Mesenchymal stem cell (in vitro differentiated cells and primary cell): ENCODE measurements at regions not wholly inside any gene's neighbourhood (a gene's known extent, or its start where the extent isn't known, plus 50 kb on each side); places are given as distances from the start of the nearest gene placed in this dataset.

Experiments used
- DNase-seq: peaks from one replicate; pipeline ENCODE4 v3.0.0-alpha.2; 2013
- H2AFZ ChIP-seq: one replicate; pipeline ENCODE4 v1.6.1; 2013; ENCODE audit warnings: low read depth, mild to moderate bottlenecking, control low read depth, inconsistent platforms, low read length, moderate library complexity
- H2AK5ac ChIP-seq: 2 replicates; pipeline ENCODE4 v1.6.1; 2013; ENCODE audit warnings: low read length, moderate library complexity, mild to moderate bottlenecking, inconsistent platforms; ENCODE audit not compliant: severe bottlenecking
- H2BK120ac ChIP-seq: one replicate; pipeline ENCODE4 v1.6.1; 2013; ENCODE audit warnings: low read depth, mild to moderate bottlenecking, inconsistent platforms, low read length, moderate library complexity
- H2BK12ac ChIP-seq, 2 experiments: one replicate each; pipeline ENCODE4 v1.6.1; 2013; ENCODE audit warnings: inconsistent platforms in 2 of 2, low read length in 2 of 2, mild to moderate bottlenecking in 2 of 2, moderate library complexity in 2 of 2, control low read depth in 1 of 2
- H2BK15ac ChIP-seq: one replicate; pipeline ENCODE4 v1.6.1; 2013; ENCODE audit warnings: mild to moderate bottlenecking, low read depth, inconsistent platforms; ENCODE audit not compliant: poor library complexity, severe bottlenecking
- H2BK5ac ChIP-seq: 2 replicates; pipeline ENCODE4 v1.6.1; 2013; ENCODE audit warnings: low read depth, mild to moderate bottlenecking, low read length, control low read depth, inconsistent platforms; ENCODE audit not compliant: poor library complexity, severe bottlenecking
- H3K14ac ChIP-seq, 2 experiments: one replicate each; pipeline ENCODE4 v1.6.1; 2013; ENCODE audit warnings: inconsistent platforms in 2 of 2, low read length in 2 of 2, control low read depth in 1 of 2, mild to moderate bottlenecking in 1 of 2, moderate library complexity in 1 of 2
- H3K18ac ChIP-seq, 2 experiments: one replicate each; pipeline ENCODE4 v1.6.1; 2013; ENCODE audit warnings: inconsistent platforms in 2 of 2, low read length in 2 of 2, control low read depth in 1 of 2, low read depth in 1 of 2, mild to moderate bottlenecking in 1 of 2
- H3K23ac ChIP-seq, 2 experiments: one replicate each; pipeline ENCODE4 v1.6.1; 2013; ENCODE audit warnings: inconsistent platforms in 2 of 2, low read length in 2 of 2, mild to moderate bottlenecking in 2 of 2, moderate library complexity in 2 of 2, control low read depth in 1 of 2
- H3K27ac ChIP-seq: 2 replicates; pipeline ENCODE4 v1.5.1; 2013; ENCODE audit warnings: mild to moderate bottlenecking, moderate library complexity, low read length, control low read depth, inconsistent platforms; ENCODE audit not compliant: poor library complexity, severe bottlenecking
- H3K27me3 ChIP-seq, 2 experiments: 2 replicates each; pipeline versions ENCODE4 v1.6.1 to v1.7.0; 2013; ENCODE audit warnings: low read length in 2 of 2, mild to moderate bottlenecking in 2 of 2, moderate library complexity in 2 of 2, control low read depth in 1 of 2, inconsistent platforms in 1 of 2; ENCODE audit not compliant: control insufficient read depth in 1 of 2, insufficient read depth in 1 of 2
- H3K36me3 ChIP-seq, 2 experiments: 2 replicates each; pipeline versions ENCODE4 v1.6.1 to v1.7.0; 2013; ENCODE audit warnings: low read length in 2 of 2, control low read depth in 1 of 2, inconsistent platforms in 1 of 2, low read depth in 1 of 2, mild to moderate bottlenecking in 1 of 2; ENCODE audit not compliant: insufficient read depth in 2 of 2, control insufficient read depth in 1 of 2
- H3K4ac ChIP-seq, 2 experiments: one replicate each; pipeline ENCODE4 v1.6.1; 2013; ENCODE audit warnings: inconsistent platforms in 2 of 2, low read length in 2 of 2, mild to moderate bottlenecking in 2 of 2, moderate library complexity in 2 of 2, control low read depth in 1 of 2, low read depth in 1 of 2
- H3K4me1 ChIP-seq: 2 replicates; pipeline ENCODE4 v1.6.1; 2013; ENCODE audit warnings: low read depth, low read length, control low read depth; ENCODE audit not compliant: control insufficient read depth, insufficient read depth
- H3K4me2 ChIP-seq: 2 replicates; pipeline ENCODE4 v1.6.1; 2013; ENCODE audit warnings: low read length, mild to moderate bottlenecking, inconsistent platforms; ENCODE audit not compliant: poor library complexity, severe bottlenecking
- H3K4me3 ChIP-seq, 2 experiments: 2 replicates each; pipeline versions ENCODE4 v1.5.1 to v1.7.0; 2013; ENCODE audit warnings: low read length in 2 of 2, mild to moderate bottlenecking in 2 of 2, control low read depth in 1 of 2, low read depth in 1 of 2; ENCODE audit not compliant: insufficient read depth in 1 of 2
- H3K79me1 ChIP-seq: replicated peaks from 2 replicates; pipeline ENCODE4 v1.6.1; 2013; ENCODE audit warnings: mild to moderate bottlenecking, control low read depth, low read length, inconsistent platforms; ENCODE audit not compliant: poor library complexity, severe bottlenecking
- H3K9ac ChIP-seq: 2 replicates; pipeline ENCODE4 v1.7.0; 2013; ENCODE audit warnings: mild to moderate bottlenecking, low read length, moderate library complexity
- H3K9me3 ChIP-seq: 2 replicates; pipeline ENCODE4 v1.7.0; 2013; ENCODE audit warnings: mild to moderate bottlenecking, low read length; ENCODE audit not compliant: control insufficient read depth
- H4K8ac ChIP-seq: one replicate; pipeline ENCODE4 v1.6.1; 2013; ENCODE audit warnings: inconsistent platforms, mild to moderate bottlenecking, low read length, moderate library complexity
- H4K91ac ChIP-seq: one replicate; pipeline ENCODE4 v1.6.1; 2013; ENCODE audit warnings: mild to moderate bottlenecking, low read length, inconsistent platforms
- WGBS: methylation state at CpG from one replicate; pipeline ENCODE4 v1.1.7; 2013; ENCODE audit warnings: mixed read lengths; 5-methylcytosine and 5-hydroxymethylcytosine counted together

- H3K9me3 ChIP-seq: no peaks in the 10 kb centered on the region
- H2BK5ac ChIP-seq: no peak overlapping the region
- H3K9ac ChIP-seq: no peak overlapping the region
- H2BK15ac ChIP-seq: no peak overlapping the region
- no peaks in the 10 kb centered on the region for H3K79me1 ChIP-seq
- no peak overlapping the region for H2AFZ ChIP-seq
- H2AK5ac ChIP-seq: no peak overlapping the region
- 98% methylated on average over 2 of the region's 2 CpGs for WGBS
- H3K4ac ChIP-seq: no peak overlapping the region
- H2BK12ac ChIP-seq: no peak overlapping the region
- no peak overlapping the region for H3K4me3 ChIP-seq
- H4K91ac ChIP-seq: no peak overlapping the region
- no peak overlapping the region for H3K23ac ChIP-seq
- no peaks in the 10 kb centered on the region for H3K27me3 ChIP-seq
- no peaks in the 10 kb centered on the region for H3K36me3 ChIP-seq
- no peak overlapping the region for H4K8ac ChIP-seq
- no peak overlapping the region for H2BK120ac ChIP-seq
- H3K18ac ChIP-seq: no peak overlapping the region
- no peak overlapping the region for H3K27ac ChIP-seq
- no peak overlapping the region for H3K4me2 ChIP-seq
- no peaks in the 10 kb centered on the region for H3K4me1 ChIP-seq
- H3K14ac ChIP-seq: no peak overlapping the region
- DNase-seq: no peak
These were observed 436.8 kb downstream of the OMA1 start for GRCh38 chr1:58109646-58110200.

GRCh38 chr1:58108783-58109182, 437.7 kb downstream of the OMA1 start:
- no peaks in the 10 kb centered on the region for H3K9me3 ChIP-seq
- H3K18ac ChIP-seq: no peak overlapping the region
- H4K8ac ChIP-seq: no peak overlapping the region
- H3K27me3 ChIP-seq: no peaks in the 10 kb centered on the region
- H2BK120ac ChIP-seq: no peak overlapping the region
- no peaks in the 10 kb centered on the region for H3K79me1 ChIP-seq
- no peaks in the 10 kb centered on the region for H3K4me1 ChIP-seq
- H3K14ac ChIP-seq: no peak overlapping the region
- H2BK5ac ChIP-seq: no peak overlapping the region
- H2AFZ ChIP-seq: no peak overlapping the region
- H2BK12ac ChIP-seq: no peak overlapping the region
- H3K36me3 ChIP-seq: no peaks in the 10 kb centered on the region
- DNase-seq: no peak
- H2AK5ac ChIP-seq: no peak overlapping the region
- no peak overlapping the region for H4K91ac ChIP-seq
- no peak overlapping the region for H2BK15ac ChIP-seq
- no peak overlapping the region for H3K4ac ChIP-seq
- no peak overlapping the region for H3K9ac ChIP-seq
- H3K23ac ChIP-seq: no peak overlapping the region
- no peak overlapping the region for H3K4me3 ChIP-seq
- WGBS: 57% methylated on average over 1 of the region's 2 CpGs
- H3K27ac ChIP-seq: no peak overlapping the region
- H3K4me2 ChIP-seq: no peak overlapping the region

GRCh38 chr1:58107943-58108342, 438.6 kb downstream of the OMA1 start:
- Histone ChIP-seq H4K91ac (no peak overlapping the region), H3K27ac (no peak overlapping the region), H3K79me1 (no peaks in the 10 kb centered on the region), H3K18ac (no peak overlapping the region), H3K27me3 (no peaks in the 10 kb centered on the region), H3K14ac (no peak overlapping the region), H3K9me3 (no peaks in the 10 kb centered on the region), H4K8ac (no peak overlapping the region), H2BK15ac (no peak overlapping the region), H3K4me3 (no peak overlapping the region), H3K36me3 (no peaks in the 10 kb centered on the region), H2AK5ac (no peak overlapping the region), H2BK12ac (no peak overlapping the region), H2BK5ac (no peak overlapping the region), H2BK120ac (no peak overlapping the region), H3K4ac (no peak overlapping the region), H3K4me2 (no peak overlapping the region), H3K23ac (no peak overlapping the region), H3K4me1 (no peaks in the 10 kb centered on the region), H2AFZ (no peak overlapping the region), H3K9ac (no peak overlapping the region)
- no peak for DNase-seq
- WGBS: 100% methylated on average over 1 of the region's 1 CpG

- H2BK15ac ChIP-seq: no peak overlapping the region
- WGBS: 46% methylated on average over 4 of the region's 4 CpGs
- no peaks in the 10 kb centered on the region for H3K4me1 ChIP-seq
- H2BK5ac ChIP-seq: no peak overlapping the region
- DNase-seq: no peak
- no peak overlapping the region for H2BK12ac ChIP-seq
- no peak overlapping the region for H4K8ac ChIP-seq
- H3K9ac ChIP-seq: no peak overlapping the region
- no peaks in the 10 kb centered on the region for H3K27me3 ChIP-seq
- H3K18ac ChIP-seq: no peak overlapping the region
- H3K27ac ChIP-seq: no peak overlapping the region
- no peak overlapping the region for H3K14ac ChIP-seq
- H2BK120ac ChIP-seq: no peak overlapping the region
- H3K4me3 ChIP-seq: no peak overlapping the region
- no peaks in the 10 kb centered on the region for H3K36me3 ChIP-seq
- H3K4me2 ChIP-seq: no peak overlapping the region
- H3K4ac ChIP-seq: no peak overlapping the region
- no peak overlapping the region for H2AFZ ChIP-seq
- H3K9me3 ChIP-seq: no peaks in the 10 kb centered on the region
- no peak overlapping the region for H4K91ac ChIP-seq
- no peaks in the 10 kb centered on the region for H3K79me1 ChIP-seq
- no peak overlapping the region for H3K23ac ChIP-seq
- no peak overlapping the region for H2AK5ac ChIP-seq
These were observed 441.6 kb downstream of the OMA1 start for GRCh38 chr1:58104960-58105359.
